ENCODE measurements at regions not wholly inside any gene's neighbourhood (a gene's known extent, or its start where the extent isn't known, plus 50 kb on each side); places are given as distances from the start of the nearest gene placed in this dataset.

DNA sequence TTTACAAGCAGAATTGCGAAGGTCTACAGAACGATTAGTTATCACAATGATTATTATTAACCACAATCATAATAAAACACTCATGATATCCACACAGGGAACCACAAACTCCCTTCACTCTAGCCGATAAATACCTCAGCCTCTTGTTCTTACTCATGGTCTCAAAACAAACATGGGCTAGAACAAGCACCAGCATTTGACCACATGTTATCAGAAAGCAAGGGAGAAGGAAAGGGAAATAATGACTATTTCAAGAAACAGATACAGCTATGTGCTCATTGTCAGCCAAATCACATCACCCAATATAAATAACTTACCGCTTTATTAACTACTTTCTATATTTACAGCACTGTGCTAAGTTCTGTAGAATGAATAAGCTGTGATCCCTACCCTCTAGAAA is 663.2 kb upstream of the HTR2C start:
- TF ChIP-seq, protein P1, sequence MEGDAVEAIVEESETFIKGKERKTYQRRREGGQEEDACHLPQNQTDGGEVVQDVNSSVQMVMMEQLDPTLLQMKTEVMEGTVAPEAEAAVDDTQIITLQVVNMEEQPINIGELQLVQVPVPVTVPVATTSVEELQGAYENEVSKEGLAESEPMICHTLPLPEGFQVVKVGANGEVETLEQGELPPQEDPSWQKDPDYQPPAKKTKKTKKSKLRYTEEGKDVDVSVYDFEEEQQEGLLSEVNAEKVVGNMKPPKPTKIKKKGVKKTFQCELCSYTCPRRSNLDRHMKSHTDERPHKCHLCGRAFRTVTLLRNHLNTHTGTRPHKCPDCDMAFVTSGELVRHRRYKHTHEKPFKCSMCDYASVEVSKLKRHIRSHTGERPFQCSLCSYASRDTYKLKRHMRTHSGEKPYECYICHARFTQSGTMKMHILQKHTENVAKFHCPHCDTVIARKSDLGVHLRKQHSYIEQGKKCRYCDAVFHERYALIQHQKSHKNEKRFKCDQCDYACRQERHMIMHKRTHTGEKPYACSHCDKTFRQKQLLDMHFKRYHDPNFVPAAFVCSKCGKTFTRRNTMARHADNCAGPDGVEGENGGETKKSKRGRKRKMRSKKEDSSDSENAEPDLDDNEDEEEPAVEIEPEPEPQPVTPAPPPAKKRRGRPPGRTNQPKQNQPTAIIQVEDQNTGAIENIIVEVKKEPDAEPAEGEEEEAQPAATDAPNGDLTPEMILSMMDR (IDR thresholded peaks at IDR 0.05) = no peak
- TF ChIP-seq POLR2A (IDR thresholded peaks at IDR 0.05) (no peak), POLR2AphosphoS5 (IDR thresholded peaks at IDR 0.05) (no peak), EP300 (IDR thresholded peaks at IDR 0.05) (no peak)
- WGBS = 81% methylated on average over 4 of the region's 4 CpGs
- no peaks in the 10 kb centered on the region for H3K4me1 ChIP-seq
- H3K9me3 ChIP-seq = no peaks in the 10 kb centered on the region
- H3K4me3 ChIP-seq = no peak overlapping the region
- DNase-seq (ENCODE audit: low spot score in 2 of 2) = no peak
- no peaks in the 10 kb centered on the region for H3K36me3 ChIP-seq
- no peak overlapping the region for H3K27ac ChIP-seq
- H3K27me3 ChIP-seq = no peaks in the 10 kb centered on the region

DNA sequence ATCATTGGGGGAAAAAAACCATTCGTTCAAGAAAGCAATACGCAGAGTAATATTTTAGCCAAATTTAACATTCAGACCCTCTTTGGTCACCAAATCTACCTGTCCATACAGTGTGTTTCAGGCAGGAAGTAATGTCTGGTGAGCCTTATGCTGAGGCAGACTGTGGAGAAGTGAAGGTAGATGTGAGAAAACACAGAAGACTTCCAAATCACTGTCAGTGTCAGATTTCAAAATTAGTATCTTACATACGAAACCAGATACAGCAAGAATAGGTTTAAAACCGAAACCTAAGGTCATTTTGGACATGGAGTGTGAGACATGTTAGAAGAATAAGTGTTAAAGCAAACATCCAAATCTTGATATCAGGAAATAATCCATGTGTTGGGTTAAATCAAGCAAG is 664.5 kb upstream of the HTR2C start:
- no peak for TF ChIP-seq POLR2AphosphoS5 (IDR thresholded peaks at IDR 0.05)
- no peak for TF ChIP-seq EP300 (IDR thresholded peaks at IDR 0.05)
- TF ChIP-seq, protein P1 (IDR thresholded peaks at IDR 0.05) = no peak
- no peak for TF ChIP-seq POLR2A (IDR thresholded peaks at IDR 0.05)
- H3K27me3 ChIP-seq = no peaks in the 10 kb centered on the region
- no peak for DNase-seq (ENCODE audit: low spot score in 2 of 2)
- H3K27ac ChIP-seq = no peak overlapping the region
- no peaks in the 10 kb centered on the region for H3K9me3 ChIP-seq
- WGBS = 73% methylated on average over 4 of the region's 4 CpGs
- no peaks in the 10 kb centered on the region for H3K4me1 ChIP-seq
- H3K4me3 ChIP-seq = no peak overlapping the region
- H3K36me3 ChIP-seq = no peaks in the 10 kb centered on the region

DNA sequence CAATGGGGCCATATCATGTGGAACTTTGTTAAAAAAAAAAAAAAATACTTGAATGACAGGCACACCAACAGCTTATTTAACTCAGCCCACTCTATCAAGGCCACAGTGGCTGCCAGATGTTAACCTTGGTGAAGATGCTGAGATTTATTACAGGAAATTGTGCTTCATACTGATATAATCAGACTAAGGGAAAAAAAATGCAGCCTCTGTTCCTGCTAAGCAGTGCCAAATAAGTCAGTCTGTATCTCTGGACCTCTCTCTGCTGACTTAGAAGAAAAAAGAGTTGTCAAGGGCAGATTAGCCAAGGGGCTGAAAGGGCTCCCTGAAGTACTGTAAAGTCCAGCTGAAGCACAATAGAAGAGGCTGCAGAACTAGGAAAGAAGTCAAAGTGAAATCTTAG is 677.7 kb upstream of the HTR2C start:
- Histone ChIP-seq H3K27me3 (no peaks in the 10 kb centered on the region), H3K4me1 (no peaks in the 10 kb centered on the region), H3K9me3 (no peaks in the 10 kb centered on the region), H3K27ac (no peak overlapping the region), H3K36me3 (no peaks in the 10 kb centered on the region), H3K4me3 (no peak overlapping the region)
- TF ChIP-seq EP300 (IDR thresholded peaks at IDR 0.05) (no peak), POLR2AphosphoS5 (IDR thresholded peaks at IDR 0.05) (no peak), POLR2A (IDR thresholded peaks at IDR 0.05) (no peak)
- no peak for DNase-seq (ENCODE audit: low spot score in 2 of 2)

DNA sequence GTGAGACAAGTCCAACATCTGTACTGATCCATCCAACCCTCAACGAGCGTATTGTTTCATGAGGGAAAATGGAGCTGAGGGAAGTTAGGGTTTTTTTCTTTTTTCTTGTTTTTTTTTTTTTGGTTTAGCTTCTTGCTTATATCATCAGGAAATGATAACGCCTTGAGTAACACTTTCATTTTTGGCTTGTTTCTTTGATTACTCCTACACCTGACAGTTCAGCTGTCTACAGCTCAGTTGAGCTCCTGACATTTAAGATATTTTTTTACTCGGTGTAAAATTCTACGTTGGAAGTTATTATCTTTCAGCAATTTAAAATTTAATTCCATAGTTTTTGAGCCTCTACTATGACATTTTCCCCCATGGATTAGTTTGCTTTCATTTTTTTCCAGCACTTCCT is 691.0 kb upstream of the HTR2C start:
- Histone ChIP-seq H3K9me3 (no peaks in the 10 kb centered on the region), H3K4me1 (no peaks in the 10 kb centered on the region), H3K4me3 (no peak overlapping the region), H3K27ac (no peak overlapping the region), H3K36me3 (no peaks in the 10 kb centered on the region), H3K27me3 (no peaks in the 10 kb centered on the region)
- TF ChIP-seq POLR2AphosphoS5 (IDR thresholded peaks at IDR 0.05) (no peak), EP300 (IDR thresholded peaks at IDR 0.05) (no peak), POLR2A (IDR thresholded peaks at IDR 0.05) (no peak)
- TF ChIP-seq, protein P1 (IDR thresholded peaks at IDR 0.05) = no peak
- no peak for DNase-seq (ENCODE audit: low spot score in 2 of 2)
- 75% methylated on average over 5 of the region's 5 CpGs for WGBS

DNA sequence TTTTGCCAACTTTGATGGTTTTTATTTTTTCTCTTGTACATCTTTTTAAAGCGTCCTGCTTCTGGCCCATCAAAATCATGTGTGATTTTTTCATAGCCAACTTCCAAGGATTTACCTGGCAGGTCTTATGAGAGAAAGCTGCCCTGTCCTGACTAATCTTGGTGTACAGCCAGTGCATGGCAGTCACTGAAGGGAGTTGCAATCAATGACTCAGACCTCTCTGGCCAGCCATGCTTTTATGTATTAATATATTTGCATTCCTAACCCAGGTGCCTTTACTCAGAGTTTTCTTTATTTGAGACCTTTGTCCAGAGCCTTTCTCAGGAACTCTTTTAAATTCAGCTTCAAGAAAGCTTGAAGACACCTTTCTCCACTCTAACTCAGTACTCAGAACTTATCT is 691.5 kb upstream of the HTR2C start:
- TF ChIP-seq EP300 (IDR thresholded peaks at IDR 0.05) = no peak
- no peak for TF ChIP-seq POLR2AphosphoS5 (IDR thresholded peaks at IDR 0.05)
- TF ChIP-seq, protein P1 (IDR thresholded peaks at IDR 0.05) = no peak
- TF ChIP-seq POLR2A (IDR thresholded peaks at IDR 0.05) = no peak
- Histone ChIP-seq H3K36me3 (no peaks in the 10 kb centered on the region), H3K4me3 (no peak overlapping the region), H3K4me1 (no peaks in the 10 kb centered on the region), H3K27me3 (no peaks in the 10 kb centered on the region), H3K9me3 (no peaks in the 10 kb centered on the region), H3K27ac (no peak overlapping the region)
- WGBS = 76% methylated on average over 1 of the region's 1 CpG
- DNase-seq (ENCODE audit: low spot score in 2 of 2) = no peak

DNA sequence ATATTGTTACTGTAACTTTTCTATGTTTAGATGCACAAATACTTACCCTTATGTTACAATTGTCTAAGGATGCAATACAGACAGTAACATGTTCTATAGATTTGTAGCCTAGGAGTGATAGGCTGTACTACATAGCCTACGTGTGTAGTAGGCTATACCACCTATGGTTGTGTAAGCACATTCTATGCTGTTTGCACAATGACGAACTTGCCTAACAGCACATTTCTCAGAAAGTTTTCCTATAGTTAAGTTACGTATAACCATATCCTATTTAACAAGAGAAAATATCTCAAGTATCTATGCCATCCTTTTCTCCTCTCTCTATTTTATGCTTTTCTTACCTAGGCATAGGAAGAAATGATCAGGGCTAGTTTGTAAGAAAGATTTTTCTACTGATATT is 710.8 kb upstream of the HTR2C start:
- H3K27ac ChIP-seq = no peak overlapping the region
- no peaks in the 10 kb centered on the region for H3K9me3 ChIP-seq
- H3K27me3 ChIP-seq = no peaks in the 10 kb centered on the region
- no peaks in the 10 kb centered on the region for H3K4me1 ChIP-seq
- H3K4me3 ChIP-seq = no peak overlapping the region
- DNase-seq (ENCODE audit: low spot score in 2 of 2) = no peak
- H3K36me3 ChIP-seq = no peaks in the 10 kb centered on the region
- 87% methylated on average over 3 of the region's 3 CpGs for WGBS
- TF ChIP-seq POLR2A (IDR thresholded peaks at IDR 0.05) (no peak), POLR2AphosphoS5 (IDR thresholded peaks at IDR 0.05) (no peak)
